Activated CD8-positive, alpha-beta memory T cell treated with anti-CD3 and anti-CD28 coated beads, Interleukin-2, amount 50 U/mL, for 4 hours (primary cell): ENCODE measurements at regions not wholly inside any gene's neighbourhood (a gene's known extent, or its start where the extent isn't known, plus 50 kb on each side); places are given as distances from the start of the nearest gene placed in this dataset.

ENCODE experiments used
- DNase-seq: peaks from one replicate; pipeline ENCODE4 v3.0.0-alpha.2; 2020

DNA sequence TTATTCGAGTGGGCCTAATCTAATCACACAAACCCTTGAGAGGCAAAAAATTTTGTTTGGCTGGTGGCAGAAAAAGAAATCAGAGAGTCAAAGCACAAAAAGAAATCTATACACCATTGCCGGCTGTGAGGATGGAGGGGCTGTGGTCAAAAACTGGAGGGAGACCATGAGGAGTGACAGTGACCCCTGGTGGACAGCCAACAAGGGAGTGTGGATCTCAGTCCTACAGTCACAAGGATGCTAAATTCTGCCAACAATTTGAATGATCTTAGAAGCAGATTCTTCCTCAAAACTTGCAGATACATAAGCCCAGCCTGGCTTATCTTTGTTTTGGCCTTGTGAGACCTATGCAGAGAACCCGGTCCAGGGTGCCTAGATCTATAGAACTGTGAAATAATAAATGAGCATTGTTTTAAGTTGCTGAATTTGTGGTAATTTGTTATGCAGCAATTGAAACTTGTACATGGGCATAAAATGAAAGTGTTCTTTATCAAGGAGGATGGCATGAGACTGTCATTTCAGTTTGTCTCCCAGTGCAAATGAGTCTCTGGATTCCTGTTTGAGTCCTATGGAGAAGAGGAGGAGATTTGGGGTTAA, 103.0 kb upstream of the ARHGEF26 start:
- DNase-seq: peak; percentile 16

GRCh38 chr3:154022606-154023005, 98.6 kb upstream of the ARHGEF26 start:
- no peak for DNase-seq

DNA sequence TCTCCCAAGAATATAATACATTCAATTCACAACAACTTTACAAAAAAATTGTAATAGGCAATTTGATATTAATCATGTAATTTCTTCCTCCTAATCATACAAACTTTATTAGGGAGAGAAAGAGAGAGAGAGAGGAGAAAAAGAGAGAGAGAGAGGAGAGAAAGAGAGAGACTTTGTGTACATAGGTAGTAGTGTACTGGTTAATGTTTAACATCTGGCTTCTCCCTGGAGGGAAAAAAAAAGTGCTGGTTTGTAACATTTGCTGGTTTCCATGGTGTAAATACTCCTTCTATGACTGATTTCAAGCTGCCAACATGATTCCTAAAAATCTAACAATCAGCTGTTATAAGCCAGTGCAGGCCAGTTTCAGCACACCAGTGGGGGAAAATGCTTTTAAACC, 98.0 kb upstream of the ARHGEF26 start:
- no peak for DNase-seq

- DNase-seq: no peak
Measured at GRCh38 chr3:154025007-154025406, 96.2 kb upstream of the ARHGEF26 start.

DNA sequence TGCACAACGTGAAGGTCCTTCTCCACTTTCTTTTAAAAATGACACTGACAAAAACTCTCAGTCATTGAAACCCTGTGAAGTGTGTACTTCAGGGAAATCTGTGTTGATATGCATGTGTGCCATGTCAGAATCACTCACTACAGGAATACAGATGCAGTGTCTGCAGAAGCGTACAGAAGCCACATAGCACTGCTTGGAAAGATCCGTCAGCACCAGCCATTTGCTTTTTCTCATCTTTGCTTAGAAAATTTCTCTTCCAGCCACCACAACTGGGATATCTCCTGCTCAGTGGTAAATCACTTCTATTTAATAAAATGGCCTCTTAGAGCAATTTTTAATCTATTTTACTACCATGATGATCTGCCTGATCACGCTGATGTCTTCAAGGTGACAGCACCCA, 91.3 kb upstream of the ARHGEF26 start:
- no peak for DNase-seq

DNA sequence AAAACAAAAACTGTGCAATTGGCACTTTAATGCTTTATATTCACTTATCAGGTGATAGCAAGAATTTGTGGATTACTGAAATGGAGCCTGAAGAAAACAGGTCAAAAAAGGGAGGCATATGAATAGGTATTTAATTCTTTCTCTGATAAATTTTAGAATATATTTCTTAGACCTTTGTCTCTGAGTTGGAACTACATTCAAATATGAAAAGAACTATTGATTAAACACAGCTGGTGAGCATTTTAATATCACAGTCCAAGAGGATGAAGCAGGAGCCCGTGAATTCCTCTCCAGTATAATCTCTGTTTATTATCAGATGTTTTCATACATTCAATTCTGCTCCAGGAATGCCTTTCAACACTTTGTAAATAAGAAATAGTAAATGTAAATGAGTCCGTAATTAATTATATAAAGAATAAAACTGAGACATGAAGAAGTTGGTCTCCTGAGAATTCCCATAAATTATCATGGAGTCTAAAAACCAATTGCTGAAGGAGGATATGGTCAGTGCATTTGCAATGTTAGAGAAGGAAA, 86.3 kb upstream of the ARHGEF26 start:
- no peak for DNase-seq

DNA sequence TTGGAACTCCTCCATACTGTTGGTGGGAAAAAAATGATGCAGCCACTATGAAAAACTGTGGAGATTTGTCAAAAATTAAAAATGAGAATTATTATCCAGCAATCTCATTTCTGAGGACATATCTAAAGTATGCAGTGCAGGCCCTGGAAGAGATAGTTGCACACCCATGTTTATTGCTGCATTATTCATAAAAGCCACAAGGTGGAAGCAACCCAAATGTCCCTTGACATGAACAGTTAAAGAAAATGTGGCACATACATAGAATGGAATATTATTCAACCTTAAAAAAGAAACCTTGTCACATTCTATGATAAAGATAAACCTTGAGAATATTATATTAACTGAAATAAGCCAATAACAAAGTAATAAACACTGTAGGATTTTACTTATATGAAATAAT, 80.9 kb upstream of the ARHGEF26 start:
- DNase-seq: no peak

GRCh38 chr3:154044671-154045070, 76.5 kb upstream of the ARHGEF26 start:
- no peak for DNase-seq

GRCh38 chr3:154050216-154050615, 71.0 kb upstream of the ARHGEF26 start:
- no peak for DNase-seq

DNA sequence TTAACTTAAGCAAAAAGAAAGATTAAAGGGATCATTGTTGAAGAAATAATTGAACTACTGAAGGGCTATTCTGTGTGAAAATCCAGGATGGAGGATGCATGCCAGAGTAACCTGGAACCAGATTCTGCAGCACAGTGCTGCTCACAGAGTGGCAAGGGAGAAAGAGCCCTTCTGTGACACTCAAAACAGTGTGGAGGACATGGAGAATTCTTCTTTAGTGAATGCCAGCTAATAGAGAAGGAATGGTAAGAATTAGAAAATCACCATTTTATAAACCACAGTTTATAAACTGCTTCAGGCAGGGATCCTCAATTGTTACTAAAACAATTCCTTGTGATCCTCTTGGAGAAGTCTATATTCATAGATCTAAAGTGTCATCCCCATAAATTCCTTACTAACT, 70.4 kb upstream of the ARHGEF26 start:
- no peak for DNase-seq

DNA sequence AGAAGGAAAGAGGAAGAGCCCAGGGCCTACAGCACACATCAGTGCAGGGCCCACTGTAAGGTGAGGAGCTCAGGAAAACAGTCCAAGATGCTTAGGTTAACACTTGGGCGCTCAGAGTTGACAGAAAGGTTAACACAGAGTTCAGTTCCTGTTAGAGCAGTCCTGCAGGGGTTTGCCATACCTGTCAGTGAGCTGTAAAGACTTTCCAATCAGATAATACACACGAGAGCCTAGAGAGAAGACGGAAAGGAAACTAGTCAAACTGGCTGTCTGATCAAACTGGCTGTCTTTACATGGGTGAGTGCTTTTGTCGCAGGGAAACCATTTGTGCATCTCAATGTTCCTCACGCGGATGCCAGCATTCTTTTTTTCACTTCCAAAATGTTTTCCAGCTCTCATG, 61.4 kb upstream of the ARHGEF26 start:
- no peak for DNase-seq

GRCh38 chr3:154060238-154061000, 60.8 kb upstream of the ARHGEF26 start:
- no peak for DNase-seq

GRCh38 chr3:154061001-154061370, 60.2 kb upstream of the ARHGEF26 start:
- DNase-seq: no peak

DNA sequence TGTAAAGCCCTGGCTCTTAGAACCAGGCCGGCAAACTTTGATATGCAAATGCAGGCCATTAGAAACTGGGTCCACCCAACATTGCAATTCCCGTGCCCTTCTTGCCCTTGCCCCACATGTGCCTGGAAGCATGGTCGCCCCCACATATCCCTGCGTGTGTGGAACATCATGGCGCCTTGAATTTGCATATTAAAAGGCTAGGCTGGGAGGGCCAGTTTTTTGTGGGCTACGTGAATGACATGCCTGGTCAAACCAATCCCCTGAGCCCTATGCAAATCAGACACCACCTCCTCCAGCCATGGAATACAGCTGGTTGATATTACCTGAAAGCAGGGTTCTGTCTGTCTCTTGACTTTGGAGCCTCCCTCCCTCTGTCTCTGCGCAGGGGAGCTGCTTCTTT, 58.7 kb upstream of the ARHGEF26 start:
- DNase-seq: no peak

DNA sequence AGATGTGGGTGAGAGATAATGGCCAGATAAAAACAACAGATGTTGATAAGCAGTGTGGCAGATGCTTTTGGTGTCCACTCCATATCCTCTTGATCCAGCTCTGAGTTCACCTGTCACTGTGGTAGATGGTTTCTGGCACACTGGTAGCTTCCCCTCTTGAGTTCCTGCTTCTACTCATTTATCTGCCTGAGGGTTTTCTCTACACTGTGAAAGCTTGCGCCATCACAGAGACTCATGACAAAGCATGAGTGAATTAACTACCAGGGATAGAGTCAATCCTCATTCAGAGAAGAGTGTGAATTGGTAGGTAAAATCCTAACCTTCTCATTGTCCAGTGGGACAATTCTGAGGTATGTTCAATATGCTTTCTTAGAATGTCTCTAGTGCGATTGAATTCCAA, 50.0 kb upstream of the ARHGEF26 start:
- no peak for DNase-seq
